Keratinocyte (primary cell): ENCODE measurements at regions not wholly inside any gene's neighbourhood (a gene's known extent, or its start where the extent isn't known, plus 50 kb on each side); places are given as distances from the start of the nearest gene placed in this dataset.

Source experiments
- DNase-seq: peaks from one replicate; pipeline ENCODE4 v3.0.0-alpha.2; 2011; ENCODE audit warnings: low read depth, missing footprints, low spot score
- FAIRE-seq: peaks from 2 replicates; lab custom pipeline; 2011; peaks lifted over from hg19 to GRCh38; lab: Jason Lieb, UNC
- H2AFZ ChIP-seq: 2 replicates; pipeline ENCODE4 v1.6.0; 2012; ENCODE audit warnings: low read length, control low read depth, inconsistent platforms; ENCODE audit not compliant: control insufficient read depth
- H3K27ac ChIP-seq: 2 replicates; pipeline ENCODE4 v1.5.1; 2011; ENCODE audit warnings: low read length; ENCODE audit not compliant: control insufficient read depth, insufficient read depth
- H3K27me3 ChIP-seq: 3 replicates; pipeline ENCODE4 v1.6.0; 2011; ENCODE audit warnings: low read length; ENCODE audit not compliant: control insufficient read depth, insufficient read depth; ENCODE audit errors: extremely low read depth
- H3K36me3 ChIP-seq, 2 experiments: 2 replicates in 1 of 2; 3 replicates in 1 of 2; pipeline ENCODE4 v1.5.1; 2011; ENCODE audit warnings: low read length in 2 of 2, mild to moderate bottlenecking in 1 of 2; ENCODE audit not compliant: control insufficient read depth in 2 of 2, insufficient read depth in 2 of 2; ENCODE audit errors: extremely low read depth in 1 of 2
- H3K4me1 ChIP-seq: 3 replicates; pipeline ENCODE4 v1.5.1; 2011; ENCODE audit warnings: low read length; ENCODE audit not compliant: control insufficient read depth, insufficient read depth; ENCODE audit errors: extremely low read depth
- H3K4me2 ChIP-seq: 3 replicates; pipeline ENCODE4 v1.6.0; 2011; ENCODE audit warnings: low read depth, low read length; ENCODE audit not compliant: control insufficient read depth, insufficient read depth; ENCODE audit errors: extremely low read depth
- H3K4me3 ChIP-seq, 3 experiments: fragments of 200-600 bp in 1 of 3; sonication (generic) in 1 of 3; 2 replicates in 2 of 3; 3 replicates in 1 of 3; pipeline ENCODE4 v1.5.1; 2011 to 2016; ENCODE audit warnings: low read length in 3 of 3, mild to moderate bottlenecking in 3 of 3, control low read depth in 2 of 3, inconsistent platforms in 1 of 3, low read depth in 1 of 3, mixed read lengths in 1 of 3, mixed run types in 1 of 3, moderate library complexity in 1 of 3; ENCODE audit not compliant: control insufficient read depth in 2 of 3, insufficient read depth in 2 of 3; ENCODE audit errors: extremely low read depth in 1 of 3
- H3K79me2 ChIP-seq: 2 replicates; pipeline ENCODE4 v1.6.0; 2012; ENCODE audit warnings: low read length; ENCODE audit not compliant: control insufficient read depth, insufficient read depth
- H3K9ac ChIP-seq: 3 replicates; pipeline ENCODE4 v1.6.0; 2011; ENCODE audit warnings: low read length; ENCODE audit not compliant: control insufficient read depth, insufficient read depth; ENCODE audit errors: extremely low read depth
- H3K9me1 ChIP-seq: 3 replicates; pipeline ENCODE4 v1.6.0; 2011; ENCODE audit warnings: low read length; ENCODE audit not compliant: control insufficient read depth, insufficient read depth; ENCODE audit errors: extremely low read depth
- H3K9me3 ChIP-seq: 2 replicates; pipeline ENCODE4 v1.5.1; 2012; ENCODE audit warnings: low read depth, low read length; ENCODE audit not compliant: control insufficient read depth
- H4K20me1 ChIP-seq: 3 replicates; pipeline ENCODE4 v1.6.0; 2011; ENCODE audit warnings: low read length; ENCODE audit not compliant: control insufficient read depth, insufficient read depth; ENCODE audit errors: extremely low read depth
- CTCF ChIP-seq, 3 experiments: IDR thresholded peaks in 1 of 3; conservative IDR thresholded peaks in 1 of 3; optimal IDR thresholded peaks in 1 of 3; 2 replicates in 2 of 3; 3 replicates in 1 of 3; pipeline versions ENCODE3 to v1.5.1; 2011; ENCODE audit warnings: low read length in 3 of 3, mild to moderate bottlenecking in 3 of 3, moderate library complexity in 2 of 3, control low read depth in 1 of 3, inconsistent platforms in 1 of 3; ENCODE audit not compliant: insufficient read depth in 2 of 3; ENCODE audit errors: extremely low read depth in 1 of 3
- EZH2 ChIP-seq: IDR thresholded peaks from one replicate; pipeline ENCODE4 v1.6.1; 2012; ENCODE audit warnings: inconsistent platforms, mild to moderate bottlenecking, low read length, moderate library complexity
- dilution Hi-C: fragments of 300-500 bp; cut with MboI; formaldehyde crosslinking; loops from one replicate; pipeline ENCODE4 v1.7.0; 2020; ENCODE audit warnings: low sequenced_read_pairs; ENCODE audit not compliant: extremely low pct_ligation_motif_present

- FAIRE-seq, result no peak
- no peaks in the 10 kb centered on the region for H3K9me3 ChIP-seq
- no peak overlapping the region for H2AFZ ChIP-seq
These were observed 99.3 kb upstream of the SESN3 start for GRCh38 chr11:95330302-95330701.

GRCh38 chr11:95327273-95327948 lies 96.4 kb upstream of the SESN3 start:
- Histone ChIP-seq H3K4me1 (peaks cover 2% of the 10 kb centered on the region), H3K4me3 (no peak overlapping the region), H3K9me1 (no peaks in the 10 kb centered on the region), H3K79me2 (no peaks in the 10 kb centered on the region), H4K20me1 (no peaks in the 10 kb centered on the region), H3K27ac (no peak overlapping the region), H3K4me2 (no peak overlapping the region), H3K9me3 (no peaks in the 10 kb centered on the region), H2AFZ (no peak overlapping the region), H3K27me3 (no peaks in the 10 kb centered on the region), H3K9ac (no peak overlapping the region), H3K36me3 (no peaks in the 10 kb centered on the region)
- dilution Hi-C loops, result no loop called here
- FAIRE-seq (no peak), DNase-seq (no peak)
- TF ChIP-seq EZH2, result no peak
- no peak for TF ChIP-seq CTCF (optimal IDR thresholded peaks at IDR 0.05 in 1 of 3, IDR thresholded peaks at IDR 0.05 in 1 of 3, conservative IDR thresholded peaks at IDR 0.05 in 1 of 3; ENCODE audit: extremely low read depth in 1 of 3, insufficient read depth in 2 of 3, low read length in 3 of 3)

More at GRCh38 chr11:95330302-95330701, 99.3 kb upstream of the SESN3 start:
- H4K20me1 ChIP-seq, result no peaks in the 10 kb centered on the region
- H3K79me2 ChIP-seq, result no peaks in the 10 kb centered on the region
- no peaks in the 10 kb centered on the region for H3K9me1 ChIP-seq
- no peaks in the 10 kb centered on the region for H3K4me1 ChIP-seq
- dilution Hi-C loops, result no loop called here
- no peak overlapping the region for H3K4me2 ChIP-seq
- no peak overlapping the region for H3K9ac ChIP-seq
- no peak for TF ChIP-seq CTCF (optimal IDR thresholded peaks at IDR 0.05 in 1 of 3, IDR thresholded peaks at IDR 0.05 in 1 of 3, conservative IDR thresholded peaks at IDR 0.05 in 1 of 3; ENCODE audit: extremely low read depth in 1 of 3, insufficient read depth in 2 of 3, low read length in 3 of 3)
- no peak overlapping the region for H3K4me3 ChIP-seq
- H3K27ac ChIP-seq, result no peak overlapping the region
- DNase-seq, result no peak
- no peaks in the 10 kb centered on the region for H3K27me3 ChIP-seq
- no peaks in the 10 kb centered on the region for H3K36me3 ChIP-seq
